GM12878 (cell line): ENCODE measurements at regions not wholly inside any gene's neighbourhood (a gene's known extent, or its start where the extent isn't known, plus 50 kb on each side); places are given as distances from the start of the nearest gene placed in this dataset.

ENCODE experiments used
- ATAC-seq: fragments of 200-7000 bp; cut with Tn5 transposase; 3 replicates; pipeline ENCODE4 v1.9.1; 2020; ENCODE audit warnings: mild to moderate bottlenecking, moderate library complexity
- BruUV-seq: library from RNA; stranded (reverse); fragments of 400-500 nt; replicated peaks from 2 replicates; lab custom pipeline; 2021; lab: Mats Ljungman, UMichigan
- CTCF ChIA-PET: fragments of 300-600 bp; sonication (Branson Sonifier 250); formaldehyde crosslinking; extraction: SDS; loops from one replicate; lab custom pipeline; 2021; ENCODE audit warnings: inconsistent platforms; lab: Yijun Ruan, JAX
- POLR2A ChIA-PET: fragments of 350-600 bp; formaldehyde crosslinking; extraction: SDS; loops from one replicate; lab custom pipeline; 2021; ENCODE audit warnings: inconsistent platforms; lab: Charles Lee
- RAD21 ChIA-PET: fragments of 300-600 bp; sonication (Branson Sonifier 250); formaldehyde crosslinking; loops from one replicate; lab custom pipeline; 2023; ENCODE audit warnings: antibody characterized with exemption; ENCODE audit not compliant: unreplicated experiment; lab: Charles Lee
- SMC1A ChIA-PET: fragments of 300-600 bp; sonication (Branson Sonifier 250); formaldehyde crosslinking; loops from one replicate; lab custom pipeline; 2023; ENCODE audit not compliant: unreplicated experiment, uncharacterized antibody; lab: Charles Lee
- DNase-seq: peaks from one replicate; pipeline ENCODE4 v3.0.0-alpha.2; 2011; ENCODE audit warnings: low read depth, low spot score
- FAIRE-seq: peaks from 3 replicates; lab custom pipeline; 2011; peaks lifted over from hg19 to GRCh38; lab: Jason Lieb, UNC
- H2AFZ ChIP-seq: 2 replicates; pipeline ENCODE4 v1.6.0; 2011; ENCODE audit warnings: low read depth, low read length, control low read depth; ENCODE audit not compliant: control insufficient read depth
- H3K27ac ChIP-seq: 2 replicates; pipeline ENCODE4 v1.5.1; 2011; ENCODE audit warnings: control low read depth; ENCODE audit not compliant: control insufficient read depth, insufficient read depth
- H3K27me3 ChIP-seq, 2 experiments: replicated peaks in 1 of 2; 2 replicates each; pipeline versions ENCODE4 v1.6.0 to v1.6.1; 2011; ENCODE audit warnings: low read length in 1 of 2; ENCODE audit not compliant: control insufficient read depth in 2 of 2, insufficient read depth in 2 of 2
- H3K36me3 ChIP-seq, 2 experiments: 2 replicates each; pipeline ENCODE4 v1.5.1; 2011; ENCODE audit warnings: low read length in 1 of 2; ENCODE audit not compliant: control insufficient read depth in 2 of 2, insufficient read depth in 2 of 2
- H3K4me1 ChIP-seq: 2 replicates; pipeline ENCODE4 v1.6.1; 2011; ENCODE audit warnings: mild to moderate bottlenecking, low read length, moderate library complexity, mixed read lengths; ENCODE audit not compliant: control insufficient read depth, insufficient read depth
- H3K4me2 ChIP-seq: 2 replicates; pipeline ENCODE4 v1.6.0; 2011; ENCODE audit warnings: control low read depth; ENCODE audit not compliant: control insufficient read depth, insufficient read depth
- H3K4me3 ChIP-seq: fragments of 200-600 bp; sonication (generic); 2 replicates; pipeline ENCODE4 v1.5.1; 2016
- H3K79me2 ChIP-seq: 2 replicates; pipeline ENCODE4 v1.6.0; 2011; ENCODE audit warnings: low read length; ENCODE audit not compliant: control insufficient read depth, insufficient read depth
- H3K9ac ChIP-seq: 2 replicates; pipeline ENCODE4 v1.8.0; 2011; ENCODE audit warnings: low read length, control low read depth, mixed read lengths; ENCODE audit not compliant: control insufficient read depth, insufficient read depth
- H3K9me3 ChIP-seq: replicated peaks from 3 replicates; pipeline ENCODE4 v1.5.1; 2011; ENCODE audit warnings: mild to moderate bottlenecking, low read length; ENCODE audit not compliant: control insufficient read depth, insufficient read depth
- H4K20me1 ChIP-seq: 2 replicates; pipeline ENCODE4 v1.6.0; 2011; ENCODE audit not compliant: control insufficient read depth, insufficient read depth
- ATF2 ChIP-seq: IDR thresholded peaks from 2 replicates; pipeline ENCODE4 v1.6.1; 2012; ENCODE audit warnings: low read length, inconsistent platforms
- BHLHE40 ChIP-seq, 2 experiments: fragments of 450-650 bp in 1 of 2; IDR thresholded peaks; 2 replicates each; pipeline ENCODE4 v1.6.1; 2011 to 2017; ENCODE audit warnings: low read depth in 2 of 2, borderline replicate concordance in 1 of 2, improper control_type of control experiment in 1 of 2, low read length in 1 of 2, mild to moderate bottlenecking in 1 of 2
- CBX5 ChIP-seq: sonication (generic); IDR thresholded peaks from 2 replicates; pipeline ENCODE4 v1.6.1; 2016; ENCODE audit warnings: low read depth, moderate library complexity, mild to moderate bottlenecking, inconsistent platforms
- CHD1 ChIP-seq: IDR thresholded peaks from 2 replicates; pipeline ENCODE4 v1.6.1; 2012; ENCODE audit warnings: low read depth, low read length, improper control_type of control experiment
- NR2F1 ChIP-seq: fragments of 450-650 bp; conservative IDR thresholded peaks from 2 replicates; pipeline ENCODE4 v1.6.1; 2017; ENCODE audit warnings: mild to moderate bottlenecking
- RFX5 ChIP-seq: IDR thresholded peaks from 2 replicates; pipeline ENCODE4 v1.6.1; 2011; ENCODE audit warnings: low read depth, low read length, improper control_type of control experiment
- SMAD1 ChIP-seq: fragments of 450-650 bp; IDR thresholded peaks from 2 replicates; pipeline ENCODE4 v1.6.1; 2018; ENCODE audit warnings: mild to moderate bottlenecking, low read depth; ENCODE audit not compliant: partially characterized antibody
- USF2 ChIP-seq: IDR thresholded peaks from 2 replicates; pipeline ENCODE4 v1.6.1; 2011; ENCODE audit warnings: low read depth, low read length, improper control_type of control experiment, borderline replicate concordance
- ZBTB11 ChIP-seq: fragments of 450-650 bp; formaldehyde crosslinking; IDR thresholded peaks from 2 replicates; pipeline ENCODE4 v1.5.0; 2022; ENCODE audit warnings: mild to moderate bottlenecking, missing genetic modification characterization
- ZNF24 ChIP-seq: fragments of 450-650 bp; IDR thresholded peaks from 2 replicates; pipeline ENCODE4 v1.6.1; 2017; ENCODE audit warnings: antibody characterized with exemption, mild to moderate bottlenecking
- ZNF274 ChIP-seq: IDR thresholded peaks from one replicate; pipeline ENCODE4 v1.8.0; 2011; ENCODE audit not compliant: insufficient read length, insufficient read depth
- ZNF384 ChIP-seq: IDR thresholded peaks from 2 replicates; pipeline ENCODE4 v1.6.1; 2012; ENCODE audit warnings: low read depth, mild to moderate bottlenecking, low read length, improper control_type of control experiment, borderline replicate concordance
- ZNF687 ChIP-seq: fragments of 450-650 bp; IDR thresholded peaks from 2 replicates; pipeline ENCODE4 v1.6.1; 2017; ENCODE audit warnings: mild to moderate bottlenecking, moderate library complexity
- in situ Hi-C: fragments of 300-500 bp; cut with MboI; formaldehyde crosslinking; loops from 9 replicates; pipeline ENCODE4 v1.14.3; 2018; ENCODE audit warnings: mixed read lengths
- intact Hi-C: fragments of 100-400 bp; cut with micrococcal nuclease; formaldehyde crosslinking; loops from one replicate; pipeline ENCODE4 v1.14.2; 2022; ENCODE audit not compliant: unreplicated experiment

- TF ChIP-seq NR2F1, result no peak
- no peak for TF ChIP-seq ZBTB11 (CRISPR knock-in tag)
- TF ChIP-seq CHD1, result no peak
Observed at GRCh38 chr4:134539729-134540231, 338.2 kb upstream of the PABPC4L start (continued).

- Histone ChIP-seq H3K79me2 (no peaks in the 10 kb centered on the region), H3K9ac (no peak overlapping the region), H3K4me2 (no peak overlapping the region), H3K27me3 (no peaks in the 10 kb centered on the region), H3K36me3 (no peaks in the 10 kb centered on the region), H4K20me1 (no peaks in the 10 kb centered on the region), H3K27ac (no peak overlapping the region), H3K9me3 (no peaks in the 10 kb centered on the region), H3K4me3 (no peak overlapping the region), H3K4me1 (no peaks in the 10 kb centered on the region), H2AFZ (no peak overlapping the region)
- ChIA-PET CTCF (interaction anchor here (1.2 kb wide), 1 partner anchor 66 kb away, joined by 4 read pairs; no protein-coding TSS in a partner anchor), POLR2A (no interaction called here), SMC1A (no interaction called here), RAD21 (no interaction called here)
- ATAC-seq, result no peak
- in situ Hi-C loops, result no loop called here
- DNase-seq, result no peak
- no TSS peak for BruUV-seq
- FAIRE-seq, result no peak
- intact Hi-C loops, result no loop called here
- TF ChIP-seq RFX5 (no peak), ZNF24 (no peak), USF2 (no peak), SMAD1 (no peak), ZNF384 (no peak), CBX5 (no peak), BHLHE40 (IDR thresholded peaks at IDR 0.05; ENCODE audit: borderline replicate concordance in 1 of 2, low read depth in 2 of 2, low read length in 1 of 2) (no peak), ATF2 (no peak), ZNF687 (no peak), ZNF274 (no peak)
Observed at GRCh38 chr4:134537701-134538100, 336.1 kb upstream of the PABPC4L start.
